AG09319 (cell line): ENCODE measurements at regions not wholly inside any gene's neighbourhood (a gene's known extent, or its start where the extent isn't known, plus 50 kb on each side); places are given as distances from the start of the nearest gene placed in this dataset.
"Not testable (repeated sequence)": the region's sequence is repeated elsewhere in the genome, so short reads cannot be mapped to it uniquely, and the experiment has no call there.

Source experiments
- DNase-seq: peaks from one replicate; pipeline ENCODE4 v3.0.0-alpha.2; 2010; ENCODE audit warnings: low read depth; ENCODE audit errors: extremely low read depth
- CTCF ChIP-seq: IDR thresholded peaks from 2 replicates; pipeline ENCODE4 v1.5.1; 2011; ENCODE audit warnings: low read depth, mild to moderate bottlenecking, inconsistent platforms, low read length, moderate library complexity

GRCh38 chr7:46912692-46913091 is 669.2 kb downstream of the TNS3 start:
- TF ChIP-seq CTCF = no peak
- no peak for DNase-seq

- no peak for TF ChIP-seq CTCF
Measured at GRCh38 chr7:46909601-46910051, 672.3 kb downstream of the TNS3 start.

GRCh38 chr7:46908770-46909169 is 673.1 kb downstream of the TNS3 start:
- DNase-seq = peak; percentile 60
- TF ChIP-seq CTCF = no peak

More at GRCh38 chr7:46909601-46910051, 672.3 kb downstream of the TNS3 start:
- DNase-seq = peak; percentile 80

- DNase-seq = not testable (repeated sequence)
Measured at GRCh38 chr7:46904523-46904922, 677.4 kb downstream of the TNS3 start.

- DNase-seq = no peak
Measured at GRCh38 chr7:46902463-46902862, 679.4 kb downstream of the TNS3 start.

GRCh38 chr7:46900312-46901263 is 681.3 kb downstream of the TNS3 start:
- TF ChIP-seq CTCF = no peak
- no peak for DNase-seq

More at GRCh38 chr7:46902463-46902862, 679.4 kb downstream of the TNS3 start:
- TF ChIP-seq CTCF = no peak

- no peak for DNase-seq
- TF ChIP-seq CTCF = no peak
Measured at GRCh38 chr7:46897381-46897780, 684.5 kb downstream of the TNS3 start.
